Thoracic aorta (tissue), 2 donors: ENCODE measurements at regions not wholly inside any gene's neighbourhood (a gene's known extent, or its start where the extent isn't known, plus 50 kb on each side); places are given as distances from the start of the nearest gene placed in this dataset.

Source experiments
- ATAC-seq: fragments of 150-250 bp; one replicate; pipeline ENCODE4 v1.8.0; 2017; ENCODE audit warnings: low read depth; ENCODE audit not compliant: insufficient number of reproducible peaks, low FRiP score
- DNase-seq: peaks from one replicate; pipeline ENCODE4 v3.0.0-alpha.2; 2020; ENCODE audit warnings: low spot score
- H3K27ac ChIP-seq, 2 donors: fragments of 200-600 bp; sonication (generic); 1 replicate in 1 of 2; 2 replicates in 1 of 2; pipeline ENCODE4 v1.5.1; 2016; ENCODE audit warnings: mild to moderate bottlenecking in 2 of 2, moderate library complexity in 2 of 2
- H3K27me3 ChIP-seq: fragments of 200-600 bp; sonication (generic); replicated peaks from 2 replicates; pipeline ENCODE4 v1.6.0; 2016; ENCODE audit warnings: mild to moderate bottlenecking; ENCODE audit not compliant: insufficient read depth
- H3K36me3 ChIP-seq: fragments of 200-600 bp; sonication (generic); one replicate; pipeline ENCODE4 v1.5.1; 2016
- H3K4me1 ChIP-seq, 2 donors: fragments of 200-600 bp; sonication (generic); 1 replicate in 1 of 2; 2 replicates in 1 of 2; pipeline versions ENCODE4 v1.5.1 to v1.6.0; 2016; ENCODE audit warnings: low read depth in 2 of 2, mild to moderate bottlenecking in 1 of 2; ENCODE audit not compliant: control insufficient read depth in 1 of 2
- H3K4me3 ChIP-seq: fragments of 200-600 bp; sonication (generic); 2 replicates; pipeline ENCODE4 v1.5.1; 2016; ENCODE audit warnings: mild to moderate bottlenecking
- H3K9me3 ChIP-seq: fragments of 200-600 bp; sonication (generic); 2 replicates; pipeline ENCODE4 v1.5.1; 2016
- TF ChIP-seq, protein P1 (sequence below): fragments of 200-600 bp; sonication (generic); IDR thresholded peaks from one replicate; pipeline ENCODE4 v1.5.1; 2019; ENCODE audit warnings: antibody characterized with exemption

DNA sequence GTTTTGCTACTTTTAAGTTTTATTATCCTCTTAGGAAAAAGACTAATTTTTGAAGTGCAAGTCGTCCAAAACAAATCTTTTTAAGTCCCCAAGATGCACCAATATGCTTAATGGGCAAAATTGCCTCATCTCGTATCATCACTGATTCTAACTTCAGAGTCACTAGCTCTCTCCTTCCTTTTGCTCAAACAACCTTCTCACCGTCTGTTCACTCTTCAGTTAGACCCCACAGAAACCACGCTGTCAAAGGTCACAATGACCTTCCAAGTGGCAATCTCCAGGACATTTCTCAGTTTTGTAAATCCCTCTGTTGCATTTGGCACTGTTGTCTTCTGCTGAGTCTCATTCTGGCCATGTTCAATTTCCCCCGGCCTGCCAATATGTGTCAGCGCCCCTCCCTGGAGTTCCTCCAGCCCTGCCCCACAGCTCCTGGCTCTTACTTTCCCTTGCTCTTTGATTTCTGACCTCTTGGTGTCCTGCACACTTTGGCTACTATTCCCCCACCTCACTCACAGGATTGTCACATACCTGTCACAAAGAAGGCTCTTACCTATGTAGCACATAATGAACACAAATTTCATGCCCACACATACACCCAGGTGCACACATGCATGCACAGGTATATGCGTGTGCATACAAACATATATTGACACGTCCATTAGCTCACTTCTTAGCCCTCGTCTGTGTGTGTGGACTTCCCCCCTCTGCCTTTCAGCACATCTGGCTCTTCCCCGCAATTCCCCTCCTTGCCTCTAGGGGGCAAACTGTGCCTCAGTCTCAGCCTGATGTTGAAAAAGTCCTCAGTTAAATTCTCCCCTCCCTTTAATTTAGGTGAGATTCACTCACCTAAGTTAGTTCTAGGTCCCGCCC is 354.0 kb upstream of the DUSP10 start:
- ATAC-seq = no peak
- TF ChIP-seq, protein P1, sequence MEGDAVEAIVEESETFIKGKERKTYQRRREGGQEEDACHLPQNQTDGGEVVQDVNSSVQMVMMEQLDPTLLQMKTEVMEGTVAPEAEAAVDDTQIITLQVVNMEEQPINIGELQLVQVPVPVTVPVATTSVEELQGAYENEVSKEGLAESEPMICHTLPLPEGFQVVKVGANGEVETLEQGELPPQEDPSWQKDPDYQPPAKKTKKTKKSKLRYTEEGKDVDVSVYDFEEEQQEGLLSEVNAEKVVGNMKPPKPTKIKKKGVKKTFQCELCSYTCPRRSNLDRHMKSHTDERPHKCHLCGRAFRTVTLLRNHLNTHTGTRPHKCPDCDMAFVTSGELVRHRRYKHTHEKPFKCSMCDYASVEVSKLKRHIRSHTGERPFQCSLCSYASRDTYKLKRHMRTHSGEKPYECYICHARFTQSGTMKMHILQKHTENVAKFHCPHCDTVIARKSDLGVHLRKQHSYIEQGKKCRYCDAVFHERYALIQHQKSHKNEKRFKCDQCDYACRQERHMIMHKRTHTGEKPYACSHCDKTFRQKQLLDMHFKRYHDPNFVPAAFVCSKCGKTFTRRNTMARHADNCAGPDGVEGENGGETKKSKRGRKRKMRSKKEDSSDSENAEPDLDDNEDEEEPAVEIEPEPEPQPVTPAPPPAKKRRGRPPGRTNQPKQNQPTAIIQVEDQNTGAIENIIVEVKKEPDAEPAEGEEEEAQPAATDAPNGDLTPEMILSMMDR = peak; percentile 66

DNA sequence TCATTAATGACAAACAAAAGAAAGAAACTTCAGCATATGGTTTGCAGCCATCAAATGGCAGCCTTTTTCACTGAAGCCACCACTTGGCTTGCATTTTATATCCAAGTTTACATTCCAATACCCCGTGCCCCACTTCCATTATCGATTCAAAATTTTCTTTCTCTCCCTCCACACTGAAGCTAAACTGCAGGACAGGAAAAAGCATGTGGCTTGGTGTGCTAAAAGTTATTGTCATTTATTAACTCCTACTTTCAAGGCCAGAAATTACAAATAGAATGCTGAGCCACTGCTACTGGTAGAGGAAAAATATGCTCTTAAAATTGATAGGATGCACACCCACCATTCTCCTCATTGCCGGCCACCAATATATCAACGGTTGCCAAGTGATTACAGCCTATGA is 351.6 kb upstream of the DUSP10 start:
- Histone ChIP-seq H3K4me1 (no peaks in the 10 kb centered on the region), H3K36me3 (no peaks in the 10 kb centered on the region), H3K27ac (no peak overlapping the region), H3K9me3 (no peaks in the 10 kb centered on the region), H3K27me3 (no peaks in the 10 kb centered on the region), H3K4me3 (no peak overlapping the region)
- no peak for ATAC-seq
- no peak for DNase-seq
- TF ChIP-seq, protein P1 = no peak

More for the DNA sequence above, 354.0 kb upstream of the DUSP10 start:
- H3K36me3 ChIP-seq = no peaks in the 10 kb centered on the region
- H3K27me3 ChIP-seq = no peaks in the 10 kb centered on the region
- no peaks in the 10 kb centered on the region for H3K9me3 ChIP-seq
- H3K4me3 ChIP-seq = no peak overlapping the region
- no peak overlapping the region for H3K27ac ChIP-seq
- no peaks in the 10 kb centered on the region for H3K4me1 ChIP-seq
- no peak for DNase-seq

DNA sequence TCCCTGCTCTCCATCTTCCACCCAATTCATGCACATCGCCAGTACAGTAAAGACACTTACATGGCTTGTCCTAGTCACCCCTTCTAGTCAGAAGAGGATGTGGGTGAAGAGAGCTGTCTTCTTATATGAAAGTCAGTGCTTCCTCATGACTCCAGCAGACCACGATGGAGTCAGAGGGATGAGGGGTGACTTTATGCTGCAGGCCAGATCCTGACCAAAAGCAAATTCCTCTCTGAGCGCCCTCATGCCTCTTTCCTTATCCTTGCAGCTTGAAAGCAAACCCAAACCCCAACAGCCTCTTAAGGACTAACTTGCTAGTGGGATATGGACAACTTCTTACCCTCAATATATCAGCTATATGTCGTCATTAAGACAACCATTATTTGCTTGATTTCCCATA is 348.2 kb upstream of the DUSP10 start:
- TF ChIP-seq, protein P1 = no peak
- Histone ChIP-seq H3K27ac (no peak overlapping the region), H3K4me1 (no peaks in the 10 kb centered on the region), H3K4me3 (no peak overlapping the region), H3K9me3 (no peaks in the 10 kb centered on the region), H3K36me3 (no peaks in the 10 kb centered on the region), H3K27me3 (no peaks in the 10 kb centered on the region)
- no peak for DNase-seq
- no peak for ATAC-seq

DNA sequence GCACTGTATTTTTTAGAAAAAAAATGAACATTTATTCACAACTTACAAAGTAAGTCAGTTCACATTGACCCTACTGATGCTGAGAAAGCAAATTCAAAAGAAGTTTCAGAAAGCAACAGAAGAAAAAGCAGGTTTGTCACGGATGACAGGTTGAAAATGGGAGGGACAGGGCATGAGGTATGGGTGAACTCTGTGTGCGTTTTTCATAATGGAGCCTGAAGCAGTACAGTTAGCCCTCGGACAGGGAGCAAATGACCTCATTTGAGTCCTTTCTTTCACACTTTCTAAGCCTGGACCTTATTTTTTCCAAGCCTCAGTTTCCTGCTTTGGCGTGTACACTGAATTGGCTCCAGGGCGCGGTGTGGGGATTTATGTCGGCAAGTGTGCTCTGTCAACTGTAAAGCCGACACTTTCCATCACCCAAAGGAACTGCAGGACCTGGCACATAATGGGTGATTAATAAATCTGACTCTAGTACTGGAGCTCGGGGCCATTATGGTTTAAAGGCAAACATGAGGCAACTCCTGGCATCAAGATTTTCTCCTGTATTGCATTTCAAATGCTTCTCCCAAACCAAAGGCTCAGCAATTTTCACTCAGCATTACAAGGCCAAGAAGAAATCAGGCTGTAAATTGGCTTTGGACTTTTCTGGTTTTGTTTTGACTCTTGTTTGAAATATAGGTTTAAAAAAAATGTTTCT is 345.5 kb upstream of the DUSP10 start:
- H3K4me3 ChIP-seq = no peak overlapping the region
- no peak for DNase-seq
- no peaks in the 10 kb centered on the region for H3K27me3 ChIP-seq
- ATAC-seq = no peak
- H3K27ac ChIP-seq = no peak overlapping the region
- no peaks in the 10 kb centered on the region for H3K36me3 ChIP-seq
- H3K9me3 ChIP-seq = no peaks in the 10 kb centered on the region
- TF ChIP-seq, protein P1 = no peak
- H3K4me1 ChIP-seq = no peaks in the 10 kb centered on the region

DNA sequence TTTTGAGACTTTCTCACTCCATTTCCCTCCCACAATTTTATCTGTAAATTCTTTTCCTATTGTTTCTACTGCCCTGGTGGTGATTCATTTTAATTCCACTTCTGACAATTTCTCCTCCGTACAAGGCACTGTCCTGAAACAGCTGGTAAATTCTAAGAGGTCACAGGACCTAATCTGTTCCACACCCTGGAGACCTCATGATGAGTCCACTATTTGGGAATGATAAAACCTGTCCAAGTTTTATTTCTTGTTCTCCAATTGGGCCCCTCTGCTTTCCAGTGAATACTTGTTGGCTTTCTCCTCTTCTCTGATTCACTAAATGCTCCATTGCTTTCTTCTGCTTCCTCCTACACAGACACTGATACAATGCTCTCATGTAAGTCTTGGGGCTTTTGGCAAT is 343.1 kb upstream of the DUSP10 start:
- Histone ChIP-seq H3K27me3 (no peaks in the 10 kb centered on the region), H3K4me1 (no peaks in the 10 kb centered on the region), H3K36me3 (no peaks in the 10 kb centered on the region), H3K9me3 (no peaks in the 10 kb centered on the region), H3K4me3 (no peak overlapping the region), H3K27ac (no peak overlapping the region)
- ATAC-seq (no peak), DNase-seq (no peak)
- TF ChIP-seq, protein P1 = no peak
